ENCODE measurements at regions not wholly inside any gene's neighbourhood (a gene's known extent, or its start where the extent isn't known, plus 50 kb on each side); places are given as distances from the start of the nearest gene placed in this dataset.

DNA sequence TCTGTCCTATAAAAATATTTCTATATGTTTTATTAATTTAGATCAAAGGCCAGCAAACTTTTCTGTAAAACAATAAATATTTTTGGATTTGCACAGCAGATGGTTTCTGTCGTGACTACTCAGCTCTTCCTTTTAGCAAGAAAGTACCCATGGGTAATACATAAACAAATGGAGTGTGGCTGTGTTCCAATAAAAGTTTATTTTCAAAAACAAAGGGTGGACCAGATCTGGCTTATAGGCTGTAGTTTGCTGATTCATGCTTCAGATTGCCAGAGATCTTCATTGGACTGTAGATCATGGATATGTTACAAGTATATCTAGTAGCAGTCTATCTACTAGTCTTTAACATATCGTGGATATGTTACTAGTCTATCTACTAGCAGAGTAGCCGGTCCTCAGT lies 590.5 kb downstream of the CSNK1G3 start:
- TF ChIP-seq, protein P1, sequence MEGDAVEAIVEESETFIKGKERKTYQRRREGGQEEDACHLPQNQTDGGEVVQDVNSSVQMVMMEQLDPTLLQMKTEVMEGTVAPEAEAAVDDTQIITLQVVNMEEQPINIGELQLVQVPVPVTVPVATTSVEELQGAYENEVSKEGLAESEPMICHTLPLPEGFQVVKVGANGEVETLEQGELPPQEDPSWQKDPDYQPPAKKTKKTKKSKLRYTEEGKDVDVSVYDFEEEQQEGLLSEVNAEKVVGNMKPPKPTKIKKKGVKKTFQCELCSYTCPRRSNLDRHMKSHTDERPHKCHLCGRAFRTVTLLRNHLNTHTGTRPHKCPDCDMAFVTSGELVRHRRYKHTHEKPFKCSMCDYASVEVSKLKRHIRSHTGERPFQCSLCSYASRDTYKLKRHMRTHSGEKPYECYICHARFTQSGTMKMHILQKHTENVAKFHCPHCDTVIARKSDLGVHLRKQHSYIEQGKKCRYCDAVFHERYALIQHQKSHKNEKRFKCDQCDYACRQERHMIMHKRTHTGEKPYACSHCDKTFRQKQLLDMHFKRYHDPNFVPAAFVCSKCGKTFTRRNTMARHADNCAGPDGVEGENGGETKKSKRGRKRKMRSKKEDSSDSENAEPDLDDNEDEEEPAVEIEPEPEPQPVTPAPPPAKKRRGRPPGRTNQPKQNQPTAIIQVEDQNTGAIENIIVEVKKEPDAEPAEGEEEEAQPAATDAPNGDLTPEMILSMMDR (tag by site-specific recombination; IDR thresholded peaks at IDR 0.05), result no peak
- TF ChIP-seq ZNF2 (tag by site-specific recombination; IDR thresholded peaks at IDR 0.05), result no peak
- TF ChIP-seq ZNF266 (tag by site-specific recombination; IDR thresholded peaks at IDR 0.05; ENCODE audit: low read depth), result no peak
- TF ChIP-seq YY1 (tag by site-specific recombination; IDR thresholded peaks at IDR 0.05), result no peak
- no peak for TF ChIP-seq ZNF155 (tag by site-specific recombination; IDR thresholded peaks at IDR 0.05)
- TF ChIP-seq, protein P2, sequence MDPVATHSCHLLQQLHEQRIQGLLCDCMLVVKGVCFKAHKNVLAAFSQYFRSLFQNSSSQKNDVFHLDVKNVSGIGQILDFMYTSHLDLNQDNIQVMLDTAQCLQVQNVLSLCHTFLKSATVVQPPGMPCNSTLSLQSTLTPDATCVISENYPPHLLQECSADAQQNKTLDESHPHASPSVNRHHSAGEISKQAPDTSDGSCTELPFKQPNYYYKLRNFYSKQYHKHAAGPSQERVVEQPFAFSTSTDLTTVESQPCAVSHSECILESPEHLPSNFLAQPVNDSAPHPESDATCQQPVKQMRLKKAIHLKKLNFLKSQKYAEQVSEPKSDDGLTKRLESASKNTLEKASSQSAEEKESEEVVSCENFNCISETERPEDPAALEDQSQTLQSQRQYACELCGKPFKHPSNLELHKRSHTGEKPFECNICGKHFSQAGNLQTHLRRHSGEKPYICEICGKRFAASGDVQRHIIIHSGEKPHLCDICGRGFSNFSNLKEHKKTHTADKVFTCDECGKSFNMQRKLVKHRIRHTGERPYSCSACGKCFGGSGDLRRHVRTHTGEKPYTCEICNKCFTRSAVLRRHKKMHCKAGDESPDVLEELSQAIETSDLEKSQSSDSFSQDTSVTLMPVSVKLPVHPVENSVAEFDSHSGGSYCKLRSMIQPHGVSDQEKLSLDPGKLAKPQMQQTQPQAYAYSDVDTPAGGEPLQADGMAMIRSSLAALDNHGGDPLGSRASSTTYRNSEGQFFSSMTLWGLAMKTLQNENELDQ (tag by site-specific recombination; IDR thresholded peaks at IDR 0.05; ENCODE audit: low read depth), result no peak
- no peak for TF ChIP-seq ZNF776 (tag by site-specific recombination; IDR thresholded peaks at IDR 0.05; ENCODE audit: borderline replicate concordance)
- TF ChIP-seq ZNF548 (tag by site-specific recombination; IDR thresholded peaks at IDR 0.05), result no peak
- TF ChIP-seq ZBTB7A (tag by site-specific recombination; IDR thresholded peaks at IDR 0.05; ENCODE audit: low read depth), result no peak

All from HEK293 (cell line).